GM12878 (cell line): ENCODE measurements at regions not wholly inside any gene's neighbourhood (a gene's known extent, or its start where the extent isn't known, plus 50 kb on each side); places are given as distances from the start of the nearest gene placed in this dataset.

Experiments used
- ATAC-seq: fragments of 200-7000 bp; cut with Tn5 transposase; 3 replicates; pipeline ENCODE4 v1.9.1; 2020; ENCODE audit warnings: mild to moderate bottlenecking, moderate library complexity
- BruUV-seq: library from RNA; stranded (reverse); fragments of 400-500 nt; replicated peaks from 2 replicates; lab custom pipeline; 2021; lab: Mats Ljungman, UMichigan
- CTCF ChIA-PET: fragments of 300-600 bp; sonication (Branson Sonifier 250); formaldehyde crosslinking; extraction: SDS; loops from one replicate; lab custom pipeline; 2021; ENCODE audit warnings: inconsistent platforms; lab: Yijun Ruan, JAX
- POLR2A ChIA-PET: fragments of 350-600 bp; formaldehyde crosslinking; extraction: SDS; loops from one replicate; lab custom pipeline; 2021; ENCODE audit warnings: inconsistent platforms; lab: Charles Lee
- RAD21 ChIA-PET: fragments of 300-600 bp; sonication (Branson Sonifier 250); formaldehyde crosslinking; loops from one replicate; lab custom pipeline; 2023; ENCODE audit warnings: antibody characterized with exemption; ENCODE audit not compliant: unreplicated experiment; lab: Charles Lee
- SMC1A ChIA-PET: fragments of 300-600 bp; sonication (Branson Sonifier 250); formaldehyde crosslinking; loops from one replicate; lab custom pipeline; 2023; ENCODE audit not compliant: unreplicated experiment, uncharacterized antibody; lab: Charles Lee
- DNase-seq: peaks from one replicate; pipeline ENCODE4 v3.0.0-alpha.2; 2011; ENCODE audit warnings: low read depth, low spot score
- FAIRE-seq: peaks from 3 replicates; lab custom pipeline; 2011; peaks lifted over from hg19 to GRCh38; lab: Jason Lieb, UNC
- H2AFZ ChIP-seq: 2 replicates; pipeline ENCODE4 v1.6.0; 2011; ENCODE audit warnings: low read depth, low read length, control low read depth; ENCODE audit not compliant: control insufficient read depth
- H3K27ac ChIP-seq: 2 replicates; pipeline ENCODE4 v1.5.1; 2011; ENCODE audit warnings: control low read depth; ENCODE audit not compliant: control insufficient read depth, insufficient read depth
- H3K27me3 ChIP-seq, 2 experiments: replicated peaks in 1 of 2; 2 replicates each; pipeline versions ENCODE4 v1.6.0 to v1.6.1; 2011; ENCODE audit warnings: low read length in 1 of 2; ENCODE audit not compliant: control insufficient read depth in 2 of 2, insufficient read depth in 2 of 2
- H3K36me3 ChIP-seq, 2 experiments: 2 replicates each; pipeline ENCODE4 v1.5.1; 2011; ENCODE audit warnings: low read length in 1 of 2; ENCODE audit not compliant: control insufficient read depth in 2 of 2, insufficient read depth in 2 of 2
- H3K4me1 ChIP-seq: 2 replicates; pipeline ENCODE4 v1.6.1; 2011; ENCODE audit warnings: mild to moderate bottlenecking, low read length, moderate library complexity, mixed read lengths; ENCODE audit not compliant: control insufficient read depth, insufficient read depth
- H3K4me2 ChIP-seq: 2 replicates; pipeline ENCODE4 v1.6.0; 2011; ENCODE audit warnings: control low read depth; ENCODE audit not compliant: control insufficient read depth, insufficient read depth
- H3K4me3 ChIP-seq: fragments of 200-600 bp; sonication (generic); 2 replicates; pipeline ENCODE4 v1.5.1; 2016
- H3K79me2 ChIP-seq: 2 replicates; pipeline ENCODE4 v1.6.0; 2011; ENCODE audit warnings: low read length; ENCODE audit not compliant: control insufficient read depth, insufficient read depth
- H3K9ac ChIP-seq: 2 replicates; pipeline ENCODE4 v1.8.0; 2011; ENCODE audit warnings: low read length, control low read depth, mixed read lengths; ENCODE audit not compliant: control insufficient read depth, insufficient read depth
- H3K9me3 ChIP-seq: replicated peaks from 3 replicates; pipeline ENCODE4 v1.5.1; 2011; ENCODE audit warnings: mild to moderate bottlenecking, low read length; ENCODE audit not compliant: control insufficient read depth, insufficient read depth
- H4K20me1 ChIP-seq: 2 replicates; pipeline ENCODE4 v1.6.0; 2011; ENCODE audit not compliant: control insufficient read depth, insufficient read depth
- BACH1 ChIP-seq: fragments of 450-650 bp; IDR thresholded peaks from 2 replicates; pipeline ENCODE4 v1.6.1; 2017; ENCODE audit warnings: mild to moderate bottlenecking, borderline replicate concordance
- BHLHE40 ChIP-seq, 2 experiments: fragments of 450-650 bp in 1 of 2; IDR thresholded peaks; 2 replicates each; pipeline ENCODE4 v1.6.1; 2011 to 2017; ENCODE audit warnings: low read depth in 2 of 2, borderline replicate concordance in 1 of 2, improper control_type of control experiment in 1 of 2, low read length in 1 of 2, mild to moderate bottlenecking in 1 of 2
- BMI1 ChIP-seq: fragments of 450-650 bp; IDR thresholded peaks from 2 replicates; pipeline ENCODE4 v1.6.1; 2016; ENCODE audit warnings: mild to moderate bottlenecking, moderate library complexity, borderline replicate concordance
- EP300 ChIP-seq, 2 experiments: fragments of 150-350 bp in 1 of 2; IDR thresholded peaks; 2 replicates each; pipeline ENCODE4 v1.6.1; 2011 to 2012; ENCODE audit warnings: low read depth in 2 of 2, low read length in 2 of 2, borderline replicate concordance in 1 of 2, improper control_type of control experiment in 1 of 2, inconsistent platforms in 1 of 2; ENCODE audit not compliant: control insufficient read depth in 1 of 2
- FOXK2 ChIP-seq: fragments of 450-650 bp; IDR thresholded peaks from 2 replicates; pipeline ENCODE4 v1.6.1; 2017; ENCODE audit warnings: mild to moderate bottlenecking, moderate library complexity
- KAT2A ChIP-seq: conservative IDR thresholded peaks from 2 replicates; pipeline ENCODE4 v1.6.1; 2011; ENCODE audit warnings: low read depth, low read length; ENCODE audit not compliant: control insufficient read depth
- MEF2A ChIP-seq: IDR thresholded peaks from 2 replicates; pipeline ENCODE4 v1.6.1; 2011; ENCODE audit warnings: low read depth, mild to moderate bottlenecking, low read length, moderate library complexity; ENCODE audit not compliant: insufficient read depth
- NFXL1 ChIP-seq: fragments of 450-650 bp; IDR thresholded peaks from 2 replicates; pipeline ENCODE4 v1.6.1; 2017; ENCODE audit warnings: antibody characterized with exemption, mild to moderate bottlenecking, borderline replicate concordance
- NR2C1 ChIP-seq: fragments of 450-650 bp; IDR thresholded peaks from 2 replicates; pipeline ENCODE4 v1.6.1; 2017; ENCODE audit warnings: antibody characterized with exemption, mild to moderate bottlenecking, moderate library complexity
- RUNX3 ChIP-seq: IDR thresholded peaks from 2 replicates; pipeline ENCODE4 v1.6.1; 2012; ENCODE audit warnings: low read length, inconsistent platforms
- ZNF622 ChIP-seq: fragments of 450-650 bp; IDR thresholded peaks from 2 replicates; pipeline ENCODE4 v1.6.1; 2017; ENCODE audit warnings: mild to moderate bottlenecking, inconsistent platforms
- WGBS: methylation state at CpG from one replicate; pipeline ENCODE4 v1.1.6; 2016; ENCODE audit warnings: low lambda C conversion rate; ENCODE audit not compliant: insufficient replicate concordance, insufficient coverage; ENCODE audit errors: missing lambda C conversion rate; 5-methylcytosine and 5-hydroxymethylcytosine counted together
- in situ Hi-C: fragments of 300-500 bp; cut with MboI; formaldehyde crosslinking; loops from 9 replicates; pipeline ENCODE4 v1.14.3; 2018; ENCODE audit warnings: mixed read lengths
- intact Hi-C: fragments of 100-400 bp; cut with micrococcal nuclease; formaldehyde crosslinking; loops from one replicate; pipeline ENCODE4 v1.14.2; 2022; ENCODE audit not compliant: unreplicated experiment
- TF ChIP-seq, protein P1 (sequence below): IDR thresholded peaks from 2 replicates; pipeline ENCODE4 v1.6.1; 2012; ENCODE audit warnings: low read depth, low read length, improper control_type of control experiment
- TF ChIP-seq, protein P2 (sequence below): fragments of 450-650 bp; formaldehyde crosslinking; IDR thresholded peaks from 2 replicates; pipeline ENCODE4 v1.5.0; 2022; ENCODE audit warnings: mild to moderate bottlenecking, missing genetic modification characterization
- TF ChIP-seq, protein P3 (sequence below): fragments of 450-650 bp; IDR thresholded peaks from 2 replicates; pipeline ENCODE4 v1.6.1; 2017; ENCODE audit warnings: antibody characterized with exemption, mild to moderate bottlenecking, moderate library complexity

DNA sequence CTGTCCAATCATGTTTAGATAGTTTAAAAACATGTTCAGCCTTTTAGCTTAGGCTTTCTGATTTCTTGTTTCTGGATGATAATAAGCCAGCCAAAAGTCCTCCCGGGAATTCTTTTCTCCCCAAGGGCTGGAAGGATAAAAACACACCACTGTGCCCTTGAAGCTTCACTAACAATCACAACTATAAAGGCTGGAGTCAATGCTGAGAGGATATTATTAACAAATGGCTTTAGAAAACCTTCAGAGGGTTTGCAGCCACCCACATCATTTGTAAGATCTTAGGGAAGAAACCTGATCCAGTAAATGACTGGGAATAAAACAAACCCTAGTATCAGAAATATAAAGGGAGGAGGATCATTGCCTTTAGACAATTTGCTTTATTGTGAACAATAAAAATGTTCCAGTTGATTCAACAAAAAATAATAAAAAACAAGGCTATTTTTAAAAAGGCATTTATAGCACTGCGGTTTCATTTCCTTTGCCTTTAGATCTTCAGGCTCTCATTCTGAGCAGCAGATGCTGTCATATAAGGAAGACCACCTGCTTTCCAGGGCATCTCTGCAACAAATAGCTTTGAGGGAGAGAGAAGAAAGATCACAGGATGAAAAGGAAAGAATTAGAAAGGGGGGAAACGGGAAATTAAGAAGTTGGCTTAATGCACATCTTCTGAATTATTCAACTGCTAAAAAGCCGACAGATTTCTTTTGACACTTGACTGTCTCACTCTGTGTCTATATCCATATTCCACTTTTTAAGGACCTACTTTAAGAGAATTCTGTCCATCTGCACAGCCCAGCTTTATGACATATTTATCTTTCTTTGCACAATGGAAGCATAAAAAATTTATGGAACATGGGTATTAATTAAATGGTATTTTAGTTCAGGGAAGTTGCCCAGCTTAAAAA lies 277.2 kb upstream of the SLC24A2 start:
- no peak overlapping the region for H3K9ac ChIP-seq
- no peak overlapping the region; the same call in 1 of the 2 replicates for H2AFZ ChIP-seq
- H4K20me1 ChIP-seq = no peaks in the 10 kb centered on the region
- FAIRE-seq = no peak
- ATAC-seq = no peak
- 42% methylated on average over 4 of the region's 4 CpGs for WGBS
- H3K4me2 ChIP-seq = 0 out of 2 replicates have a peak overlapping the region, but pooled peaks have one; percentile 17
- H3K9me3 ChIP-seq = no peaks in the 10 kb centered on the region
- in situ Hi-C loops = no loop called here
- no peaks in the 10 kb centered on the region for H3K27me3 ChIP-seq
- TF ChIP-seq BHLHE40 (IDR thresholded peaks at IDR 0.05; ENCODE audit: borderline replicate concordance in 1 of 2, low read depth in 2 of 2, low read length in 1 of 2) (no peak), MEF2A (0 out of 2 replicates have a peak, but pooled peaks have one; percentile 8), RUNX3 (0 out of 2 replicates have a peak, but pooled peaks have one; percentile 32), EP300 (IDR thresholded peaks at IDR 0.05; ENCODE audit: borderline replicate concordance in 1 of 2, control insufficient read depth in 1 of 2, low read depth in 2 of 2, low read length in 2 of 2) (no peak), ZNF622 (no peak), BMI1 (no peak), KAT2A (no peak), NR2C1 (no peak), NFXL1 (no peak), FOXK2 (no peak), BACH1 (no peak)
- TF ChIP-seq, protein P1, sequence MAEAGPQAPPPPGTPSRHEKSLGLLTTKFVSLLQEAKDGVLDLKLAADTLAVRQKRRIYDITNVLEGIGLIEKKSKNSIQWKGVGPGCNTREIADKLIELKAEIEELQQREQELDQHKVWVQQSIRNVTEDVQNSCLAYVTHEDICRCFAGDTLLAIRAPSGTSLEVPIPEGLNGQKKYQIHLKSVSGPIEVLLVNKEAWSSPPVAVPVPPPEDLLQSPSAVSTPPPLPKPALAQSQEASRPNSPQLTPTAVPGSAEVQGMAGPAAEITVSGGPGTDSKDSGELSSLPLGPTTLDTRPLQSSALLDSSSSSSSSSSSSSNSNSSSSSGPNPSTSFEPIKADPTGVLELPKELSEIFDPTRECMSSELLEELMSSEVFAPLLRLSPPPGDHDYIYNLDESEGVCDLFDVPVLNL = no peak
- TF ChIP-seq, protein P2, sequence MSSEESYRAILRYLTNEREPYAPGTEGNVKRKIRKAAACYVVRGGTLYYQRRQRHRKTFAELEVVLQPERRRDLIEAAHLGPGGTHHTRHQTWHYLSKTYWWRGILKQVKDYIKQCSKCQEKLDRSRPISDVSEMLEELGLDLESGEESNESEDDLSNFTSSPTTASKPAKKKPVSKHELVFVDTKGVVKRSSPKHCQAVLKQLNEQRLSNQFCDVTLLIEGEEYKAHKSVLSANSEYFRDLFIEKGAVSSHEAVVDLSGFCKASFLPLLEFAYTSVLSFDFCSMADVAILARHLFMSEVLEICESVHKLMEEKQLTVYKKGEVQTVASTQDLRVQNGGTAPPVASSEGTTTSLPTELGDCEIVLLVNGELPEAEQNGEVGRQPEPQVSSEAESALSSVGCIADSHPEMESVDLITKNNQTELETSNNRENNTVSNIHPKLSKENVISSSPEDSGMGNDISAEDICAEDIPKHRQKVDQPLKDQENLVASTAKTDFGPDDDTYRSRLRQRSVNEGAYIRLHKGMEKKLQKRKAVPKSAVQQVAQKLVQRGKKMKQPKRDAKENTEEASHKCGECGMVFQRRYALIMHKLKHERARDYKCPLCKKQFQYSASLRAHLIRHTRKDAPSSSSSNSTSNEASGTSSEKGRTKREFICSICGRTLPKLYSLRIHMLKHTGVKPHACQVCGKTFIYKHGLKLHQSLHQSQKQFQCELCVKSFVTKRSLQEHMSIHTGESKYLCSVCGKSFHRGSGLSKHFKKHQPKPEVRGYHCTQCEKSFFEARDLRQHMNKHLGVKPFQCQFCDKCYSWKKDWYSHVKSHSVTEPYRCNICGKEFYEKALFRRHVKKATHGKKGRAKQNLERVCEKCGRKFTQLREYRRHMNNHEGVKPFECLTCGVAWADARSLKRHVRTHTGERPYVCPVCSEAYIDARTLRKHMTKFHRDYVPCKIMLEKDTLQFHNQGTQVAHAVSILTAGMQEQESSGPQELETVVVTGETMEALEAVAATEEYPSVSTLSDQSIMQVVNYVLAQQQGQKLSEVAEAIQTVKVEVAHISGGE (CRISPR knock-in tag) = no peak
- TF ChIP-seq, protein P3, sequence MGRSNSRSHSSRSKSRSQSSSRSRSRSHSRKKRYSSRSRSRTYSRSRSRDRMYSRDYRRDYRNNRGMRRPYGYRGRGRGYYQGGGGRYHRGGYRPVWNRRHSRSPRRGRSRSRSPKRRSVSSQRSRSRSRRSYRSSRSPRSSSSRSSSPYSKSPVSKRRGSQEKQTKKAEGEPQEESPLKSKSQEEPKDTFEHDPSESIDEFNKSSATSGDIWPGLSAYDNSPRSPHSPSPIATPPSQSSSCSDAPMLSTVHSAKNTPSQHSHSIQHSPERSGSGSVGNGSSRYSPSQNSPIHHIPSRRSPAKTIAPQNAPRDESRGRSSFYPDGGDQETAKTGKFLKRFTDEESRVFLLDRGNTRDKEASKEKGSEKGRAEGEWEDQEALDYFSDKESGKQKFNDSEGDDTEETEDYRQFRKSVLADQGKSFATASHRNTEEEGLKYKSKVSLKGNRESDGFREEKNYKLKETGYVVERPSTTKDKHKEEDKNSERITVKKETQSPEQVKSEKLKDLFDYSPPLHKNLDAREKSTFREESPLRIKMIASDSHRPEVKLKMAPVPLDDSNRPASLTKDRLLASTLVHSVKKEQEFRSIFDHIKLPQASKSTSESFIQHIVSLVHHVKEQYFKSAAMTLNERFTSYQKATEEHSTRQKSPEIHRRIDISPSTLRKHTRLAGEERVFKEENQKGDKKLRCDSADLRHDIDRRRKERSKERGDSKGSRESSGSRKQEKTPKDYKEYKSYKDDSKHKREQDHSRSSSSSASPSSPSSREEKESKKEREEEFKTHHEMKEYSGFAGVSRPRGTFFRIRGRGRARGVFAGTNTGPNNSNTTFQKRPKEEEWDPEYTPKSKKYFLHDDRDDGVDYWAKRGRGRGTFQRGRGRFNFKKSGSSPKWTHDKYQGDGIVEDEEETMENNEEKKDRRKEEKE = no peak
- RAD21 ChIA-PET = interaction anchor here (1.1 kb wide), 1 partner anchor 10 kb away, joined by 3 read pairs; no protein-coding TSS in a partner anchor
- DNase-seq = no peak
- BruUV-seq = no TSS peak
- SMC1A ChIA-PET = no interaction called here
- no peaks in the 10 kb centered on the region for H3K36me3 ChIP-seq
- CTCF ChIA-PET = no interaction called here
- POLR2A ChIA-PET = no interaction called here
- intact Hi-C loops = no loop called here
- no peaks in the 10 kb centered on the region for H3K79me2 ChIP-seq
- H3K4me1 ChIP-seq = no peaks in the 10 kb centered on the region
- H3K27ac ChIP-seq = no peak overlapping the region
- no peak overlapping the region for H3K4me3 ChIP-seq
